ENCODE measurements at regions not wholly inside any gene's neighbourhood (a gene's known extent, or its start where the extent isn't known, plus 50 kb on each side); places are given as distances from the start of the nearest gene placed in this dataset.

DNA sequence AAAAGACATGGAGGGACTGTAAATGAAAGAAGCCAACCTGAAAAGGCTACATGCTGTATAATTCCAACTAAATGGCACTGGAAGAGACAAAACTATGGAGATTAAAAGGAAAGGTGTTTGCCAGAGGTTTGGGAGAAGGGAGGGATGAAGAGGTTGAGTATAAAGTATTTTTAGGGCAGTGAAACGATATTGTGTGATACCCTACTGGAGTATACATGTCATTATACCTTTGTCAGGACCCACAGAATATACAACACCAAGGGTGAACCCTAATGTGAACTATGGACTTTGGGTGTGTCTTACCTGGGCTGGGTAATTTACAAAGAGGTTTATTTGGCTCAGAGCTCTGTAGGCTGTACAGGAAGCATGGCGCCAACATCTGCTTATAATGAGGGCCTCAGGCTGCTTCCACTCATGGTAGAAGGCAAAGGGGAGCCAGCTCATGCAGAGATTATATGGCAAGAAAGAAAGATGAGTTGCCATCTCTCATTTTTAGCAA lies 73.4 kb downstream of the CD2 start:
- Mint-ChIP-seq H3K36me3 (peaks cover 3% of the 10 kb centered on the region), H3K4me3 (peak overlapping the region in 2 of 4 donors; percentile 7 to 50), H3K4me1 (peaks cover 10 to 31% (median 21%) of the 10 kb centered on the region in 4 donors), H3K27ac (peak overlapping the region; percentile 76 to 96 (median 77)), H3K9me3 (peaks cover 0 to 4% (median 0%) of the 10 kb centered on the region in 7 donors), H3K27me3 (no peaks in the 10 kb centered on the region)
- ATAC-seq (ENCODE audit: low read depth in 2 of 2) (no peak), DNase-seq (no peak)
- Histone ChIP-seq H3K4me3 (ENCODE audit: low read depth, low read length) (no peak overlapping the region), H3K36me3 (ENCODE audit: control insufficient read depth, insufficient read depth, low read length) (no peaks in the 10 kb centered on the region), H3K4me1 (ENCODE audit: control insufficient read depth, insufficient read depth, low read length, poor library complexity, severe bottlenecking) (peaks cover 11% of the 10 kb centered on the region), H3K27me3 (ENCODE audit: control insufficient read depth, insufficient read depth, low read length) (no peaks in the 10 kb centered on the region), H3K27ac (ENCODE audit: insufficient read depth, low read length, poor library complexity, severe bottlenecking) (no peak overlapping the region), H3K9me3 (ENCODE audit: control insufficient read depth in 2 of 2, low read length in 2 of 2) (no peaks in the 10 kb centered on the region)

DNA sequence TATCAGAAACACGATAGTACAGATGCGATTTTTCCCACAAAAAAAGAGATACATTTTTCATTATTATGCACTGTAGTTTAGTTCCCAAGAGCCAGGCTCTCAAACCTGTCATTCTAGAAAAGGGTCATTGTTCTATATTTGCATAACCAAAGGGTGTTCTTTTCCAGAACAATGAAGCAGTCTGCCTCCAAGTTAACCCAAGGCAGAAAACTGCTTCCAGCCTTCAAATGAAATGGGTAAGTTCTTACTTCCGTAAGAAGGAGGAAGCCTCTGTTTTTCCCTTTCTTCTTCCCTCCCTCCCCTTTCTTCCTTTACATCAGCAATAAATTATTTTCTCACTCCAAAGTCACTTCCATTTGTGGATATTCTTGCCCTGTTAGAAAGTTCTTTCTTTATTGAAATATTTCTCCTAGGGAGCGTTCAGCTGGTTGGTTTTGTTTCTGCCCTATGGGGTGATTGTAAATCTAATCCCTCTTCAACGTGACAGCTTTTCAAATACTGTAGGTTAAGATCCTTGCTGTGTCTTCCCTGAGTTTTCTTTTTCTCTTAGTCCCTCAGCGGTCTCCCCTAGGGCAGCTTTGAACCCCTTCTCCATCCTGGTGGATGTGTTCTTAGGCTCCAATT lies 77.3 kb upstream of the PTGFRN start:
- Histone ChIP-seq H3K9me3 (ENCODE audit: control insufficient read depth in 2 of 2, low read length in 2 of 2) (no peaks in the 10 kb centered on the region), H3K36me3 (ENCODE audit: control insufficient read depth, insufficient read depth, low read length) (no peaks in the 10 kb centered on the region), H3K27me3 (ENCODE audit: control insufficient read depth, insufficient read depth, low read length) (no peaks in the 10 kb centered on the region), H3K4me1 (ENCODE audit: control insufficient read depth, insufficient read depth, low read length, poor library complexity, severe bottlenecking) (peaks cover 2% of the 10 kb centered on the region), H3K27ac (ENCODE audit: insufficient read depth, low read length, poor library complexity, severe bottlenecking) (no peak overlapping the region), H3K4me3 (ENCODE audit: low read depth, low read length) (no peak overlapping the region)
- ATAC-seq (ENCODE audit: low read depth in 2 of 2), result no peak
- no peak for DNase-seq
- no peaks in the 10 kb centered on the region for H3K27me3 Mint-ChIP-seq
- H3K36me3 Mint-ChIP-seq, result peaks cover 4% of the 10 kb centered on the region
- H3K4me3 Mint-ChIP-seq, result no peak overlapping the region
- H3K4me1 Mint-ChIP-seq, result peaks cover 5 to 15% (median 11%) of the 10 kb centered on the region in 4 donors
- H3K9me3 Mint-ChIP-seq, result peaks cover 0 to 7% (median 2%) of the 10 kb centered on the region in 7 donors
- H3K27ac Mint-ChIP-seq, result peak overlapping the region in 1 of 3 donors; percentile 42

DNA sequence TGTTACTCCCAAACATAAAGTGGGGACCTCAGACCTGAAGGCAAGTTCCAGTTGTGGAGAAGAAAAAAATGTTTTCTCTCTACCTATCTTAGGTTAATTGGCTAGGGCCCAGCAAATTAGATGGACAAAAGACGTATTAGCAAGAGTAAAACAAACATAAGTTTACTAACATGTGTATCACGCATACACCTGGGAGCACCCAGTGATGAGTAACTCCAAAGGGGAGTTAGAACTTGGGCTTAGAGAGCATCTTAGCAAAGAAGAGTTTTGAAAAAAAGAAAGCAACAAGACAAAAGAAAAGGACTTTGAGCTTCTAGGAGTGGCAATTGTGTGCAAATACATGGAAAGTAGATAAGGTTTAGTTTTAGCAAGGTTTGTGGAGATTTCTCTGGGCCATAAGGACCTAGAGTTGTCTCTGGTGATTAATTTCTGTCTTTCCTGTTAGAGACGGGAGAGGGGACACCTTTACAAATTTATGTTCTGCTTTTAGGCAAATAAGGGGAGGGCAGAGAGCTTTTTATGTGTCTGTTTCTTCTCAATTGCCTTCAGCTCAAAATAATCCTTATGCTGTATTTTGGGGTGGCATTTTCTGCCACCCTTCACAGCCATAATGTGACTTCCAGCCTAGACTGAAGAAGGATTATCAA lies 76.7 kb upstream of the PTGFRN start:
- Histone ChIP-seq H3K9me3 (ENCODE audit: control insufficient read depth in 2 of 2, low read length in 2 of 2) (no peaks in the 10 kb centered on the region), H3K27ac (ENCODE audit: insufficient read depth, low read length, poor library complexity, severe bottlenecking) (no peak overlapping the region), H3K4me3 (ENCODE audit: low read depth, low read length) (no peak overlapping the region), H3K36me3 (ENCODE audit: control insufficient read depth, insufficient read depth, low read length) (no peaks in the 10 kb centered on the region), H3K27me3 (ENCODE audit: control insufficient read depth, insufficient read depth, low read length) (no peaks in the 10 kb centered on the region), H3K4me1 (ENCODE audit: control insufficient read depth, insufficient read depth, low read length, poor library complexity, severe bottlenecking) (no peaks in the 10 kb centered on the region)
- H3K27me3 Mint-ChIP-seq, result no peaks in the 10 kb centered on the region
- H3K27ac Mint-ChIP-seq, result no peak overlapping the region
- H3K4me1 Mint-ChIP-seq, result peaks cover 3 to 13% (median 8%) of the 10 kb centered on the region in 4 donors
- no peak overlapping the region for H3K4me3 Mint-ChIP-seq
- peaks cover 0 to 10% (median 2%) of the 10 kb centered on the region in 7 donors for H3K9me3 Mint-ChIP-seq
- ATAC-seq (ENCODE audit: low read depth in 2 of 2) (no peak), DNase-seq (no peak)
- peaks cover 7% of the 10 kb centered on the region for H3K36me3 Mint-ChIP-seq

DNA sequence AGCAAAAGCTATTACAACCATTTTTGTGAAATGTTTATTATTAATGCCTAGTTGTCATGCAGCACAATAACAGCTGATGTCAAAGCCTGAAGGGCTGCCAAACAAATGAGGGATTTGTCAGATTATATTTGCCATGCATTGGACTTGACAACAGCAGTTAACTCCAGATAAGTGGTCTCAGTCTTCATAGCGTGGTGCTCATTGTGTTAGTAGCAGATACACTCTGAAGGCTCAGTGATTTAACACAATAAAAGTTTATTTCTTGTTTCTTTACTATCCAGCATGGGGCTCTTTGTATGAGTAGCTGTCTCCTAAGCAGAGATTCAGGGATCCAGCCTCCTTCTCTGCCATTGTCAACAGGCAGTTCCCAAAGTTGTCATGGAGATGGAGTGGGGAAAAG lies 76.0 kb upstream of the PTGFRN start:
- H3K4me3 ChIP-seq (ENCODE audit: low read depth, low read length), result no peak overlapping the region
- no peaks in the 10 kb centered on the region for H3K36me3 ChIP-seq (ENCODE audit: control insufficient read depth, insufficient read depth, low read length)
- H3K27me3 ChIP-seq (ENCODE audit: control insufficient read depth, insufficient read depth, low read length), result no peaks in the 10 kb centered on the region
- Mint-ChIP-seq H3K4me1 (peaks cover 2 to 10% (median 4%) of the 10 kb centered on the region in 4 donors), H3K36me3 (peaks cover 7% of the 10 kb centered on the region), H3K27ac (peak overlapping the region in 1 of 3 donors; percentile 49), H3K4me3 (no peak overlapping the region), H3K9me3 (peaks cover 0 to 10% (median 0%) of the 10 kb centered on the region in 7 donors), H3K27me3 (no peaks in the 10 kb centered on the region)
- DNase-seq (no peak), ATAC-seq (ENCODE audit: low read depth in 2 of 2) (no peak)
- no peaks in the 10 kb centered on the region for H3K9me3 ChIP-seq (ENCODE audit: control insufficient read depth in 2 of 2, low read length in 2 of 2)
- no peaks in the 10 kb centered on the region for H3K4me1 ChIP-seq (ENCODE audit: control insufficient read depth, insufficient read depth, low read length, poor library complexity, severe bottlenecking)
- H3K27ac ChIP-seq (ENCODE audit: insufficient read depth, low read length, poor library complexity, severe bottlenecking), result no peak overlapping the region

DNA sequence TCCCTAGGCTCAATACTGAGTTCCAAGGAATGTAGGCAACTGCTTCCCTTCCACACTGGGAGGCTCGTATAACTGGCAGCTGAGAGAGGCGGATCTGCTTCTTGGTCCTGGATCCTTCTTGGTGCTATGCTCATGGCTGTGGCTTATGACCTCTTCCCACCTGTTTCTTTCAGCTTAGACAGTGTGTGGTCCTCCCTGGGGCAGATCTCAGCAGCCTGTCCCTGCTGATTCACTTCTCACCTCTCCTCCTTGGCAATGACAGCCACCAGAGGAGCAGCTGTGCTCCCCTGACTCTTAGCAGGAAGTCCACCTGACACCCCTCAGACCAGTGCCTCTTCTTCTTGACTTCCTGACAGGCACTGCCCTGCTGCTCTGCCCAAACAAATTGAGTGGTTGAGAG lies 75.1 kb upstream of the PTGFRN start:
- H3K27ac Mint-ChIP-seq, result peak overlapping the region in 2 of 3 donors; percentile 24 to 78
- H3K4me3 ChIP-seq (ENCODE audit: low read depth, low read length), result no peak overlapping the region
- DNase-seq (no peak), ATAC-seq (ENCODE audit: low read depth in 2 of 2) (no peak)
- peaks cover 0 to 8% (median 3%) of the 10 kb centered on the region in 4 donors for H3K4me1 Mint-ChIP-seq
- peaks cover 7% of the 10 kb centered on the region for H3K36me3 Mint-ChIP-seq
- H3K9me3 ChIP-seq (ENCODE audit: control insufficient read depth in 2 of 2, low read length in 2 of 2), result no peaks in the 10 kb centered on the region
- no peak overlapping the region for H3K4me3 Mint-ChIP-seq
- H3K4me1 ChIP-seq (ENCODE audit: control insufficient read depth, insufficient read depth, low read length, poor library complexity, severe bottlenecking), result no peaks in the 10 kb centered on the region
- H3K27me3 ChIP-seq (ENCODE audit: control insufficient read depth, insufficient read depth, low read length), result no peaks in the 10 kb centered on the region
- H3K27ac ChIP-seq (ENCODE audit: insufficient read depth, low read length, poor library complexity, severe bottlenecking), result no peak overlapping the region
- H3K36me3 ChIP-seq (ENCODE audit: control insufficient read depth, insufficient read depth, low read length), result no peaks in the 10 kb centered on the region
- H3K27me3 Mint-ChIP-seq, result no peaks in the 10 kb centered on the region
- H3K9me3 Mint-ChIP-seq, result peaks cover 0 to 10% (median 0%) of the 10 kb centered on the region in 7 donors

DNA sequence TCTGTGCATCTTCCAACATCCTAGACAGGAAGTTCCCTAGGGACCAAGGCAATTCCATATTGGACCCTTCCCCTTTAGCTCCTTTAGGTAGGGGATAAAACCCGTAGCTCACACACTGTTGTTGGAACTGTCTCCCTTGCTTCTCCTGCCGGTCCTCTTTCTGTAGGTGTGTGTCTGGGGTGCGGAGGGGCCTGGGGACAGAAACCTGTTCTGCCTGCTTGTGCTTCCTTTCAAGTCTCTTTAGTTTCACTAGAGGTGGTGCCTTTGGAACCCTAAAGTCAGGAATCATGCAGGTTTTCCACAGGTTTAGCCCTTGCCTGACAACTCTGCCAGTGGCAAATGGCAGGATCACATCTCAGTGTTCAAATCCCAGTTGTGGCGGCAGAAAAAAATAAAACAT lies 74.6 kb upstream of the PTGFRN start:
- Histone ChIP-seq H3K9me3 (ENCODE audit: control insufficient read depth in 2 of 2, low read length in 2 of 2) (no peaks in the 10 kb centered on the region), H3K36me3 (ENCODE audit: control insufficient read depth, insufficient read depth, low read length) (no peaks in the 10 kb centered on the region), H3K4me1 (ENCODE audit: control insufficient read depth, insufficient read depth, low read length, poor library complexity, severe bottlenecking) (no peaks in the 10 kb centered on the region), H3K4me3 (ENCODE audit: low read depth, low read length) (no peak overlapping the region), H3K27me3 (ENCODE audit: control insufficient read depth, insufficient read depth, low read length) (no peaks in the 10 kb centered on the region), H3K27ac (ENCODE audit: insufficient read depth, low read length, poor library complexity, severe bottlenecking) (no peak overlapping the region)
- Mint-ChIP-seq H3K27ac (peak overlapping the region in 1 of 3 donors; percentile 24), H3K4me1 (peaks cover 0 to 8% (median 3%) of the 10 kb centered on the region in 4 donors), H3K9me3 (peaks cover 0 to 10% (median 0%) of the 10 kb centered on the region in 7 donors), H3K4me3 (no peak overlapping the region), H3K27me3 (no peaks in the 10 kb centered on the region), H3K36me3 (peaks cover 7% of the 10 kb centered on the region)
- DNase-seq (no peak), ATAC-seq (ENCODE audit: low read depth in 2 of 2) (no peak)

DNA sequence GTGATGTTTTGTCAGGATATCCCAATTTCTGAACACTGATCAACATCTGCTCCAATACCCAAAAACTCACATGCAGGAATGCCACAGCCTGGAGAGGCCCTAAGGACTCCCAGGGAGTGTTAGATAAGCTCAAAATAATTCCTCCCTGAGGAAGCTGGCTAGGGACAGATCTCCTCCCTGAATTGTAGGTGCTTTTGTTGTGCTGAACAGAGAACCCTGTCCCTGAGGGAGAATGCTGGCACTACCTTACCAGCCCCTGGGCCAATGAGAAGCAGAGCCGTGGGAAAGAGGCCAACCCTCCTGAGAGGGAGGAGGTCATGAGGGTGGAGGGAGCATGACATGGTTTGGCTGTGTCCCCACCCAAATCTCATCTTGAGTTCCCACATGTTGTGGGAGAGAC lies 73.6 kb upstream of the PTGFRN start:
- ATAC-seq (ENCODE audit: low read depth in 2 of 2) (no peak), DNase-seq (no peak)
- H3K4me3 Mint-ChIP-seq, result no peak overlapping the region
- H3K4me1 ChIP-seq (ENCODE audit: control insufficient read depth, insufficient read depth, low read length, poor library complexity, severe bottlenecking), result no peaks in the 10 kb centered on the region
- H3K4me3 ChIP-seq (ENCODE audit: low read depth, low read length), result no peak overlapping the region
- H3K27ac Mint-ChIP-seq, result no peak overlapping the region
- no peaks in the 10 kb centered on the region for H3K9me3 ChIP-seq (ENCODE audit: control insufficient read depth in 2 of 2, low read length in 2 of 2)
- H3K9me3 Mint-ChIP-seq, result peaks cover 0 to 10% (median 0%) of the 10 kb centered on the region in 7 donors
- no peaks in the 10 kb centered on the region for H3K27me3 ChIP-seq (ENCODE audit: control insufficient read depth, insufficient read depth, low read length)
- H3K27ac ChIP-seq (ENCODE audit: insufficient read depth, low read length, poor library complexity, severe bottlenecking), result no peak overlapping the region
- H3K4me1 Mint-ChIP-seq, result peaks cover 0 to 8% (median 3%) of the 10 kb centered on the region in 4 donors
- no peaks in the 10 kb centered on the region for H3K27me3 Mint-ChIP-seq
- no peaks in the 10 kb centered on the region for H3K36me3 ChIP-seq (ENCODE audit: control insufficient read depth, insufficient read depth, low read length)
- peaks cover 7% of the 10 kb centered on the region for H3K36me3 Mint-ChIP-seq
